Activated naive CD4-positive, alpha-beta T cell treated with anti-CD3 and anti-CD28 coated beads, Interleukin-2, amount 10 ng/mL, durations not matched to agents 7 days and 5 days (primary cell): ENCODE measurements at regions not wholly inside any gene's neighbourhood (a gene's known extent, or its start where the extent isn't known, plus 50 kb on each side); places are given as distances from the start of the nearest gene placed in this dataset.
"Not testable (repeated sequence)": the region's sequence is repeated elsewhere in the genome, so short reads cannot be mapped to it uniquely, and the experiment has no call there.

ENCODE experiments used
- CTCF ChIA-PET: fragments of 350-600 bp; sonication (Branson Sonifier 250); formaldehyde crosslinking; loops from one replicate; lab custom pipeline; 2021; ENCODE audit warnings: antibody characterized with exemption; lab: Charles Lee
- DNase-seq: peaks from one replicate; pipeline ENCODE4 v3.0.0-alpha.2; 2020
- H3K27ac Mint-ChIP-seq: one replicate; pipeline ENCODE4 v1.8.0; 2021; ENCODE audit warnings: mild to moderate bottlenecking, moderate library complexity, mixed read lengths
- H3K27me3 Mint-ChIP-seq: one replicate; pipeline ENCODE4 v1.8.0; 2021; ENCODE audit warnings: mild to moderate bottlenecking, mixed read lengths
- H3K36me3 Mint-ChIP-seq: one replicate; pipeline ENCODE4 v1.8.0; 2021; ENCODE audit warnings: mixed read lengths
- H3K4me1 Mint-ChIP-seq: one replicate; pipeline ENCODE4 v1.8.0; 2021; ENCODE audit warnings: mixed read lengths
- H3K4me3 Mint-ChIP-seq: one replicate; pipeline ENCODE4 v1.8.0; 2021; ENCODE audit warnings: mild to moderate bottlenecking, moderate library complexity, mixed read lengths
- H3K9me3 Mint-ChIP-seq: one replicate; pipeline ENCODE4 v1.8.0; 2021; ENCODE audit warnings: mixed read lengths

DNA sequence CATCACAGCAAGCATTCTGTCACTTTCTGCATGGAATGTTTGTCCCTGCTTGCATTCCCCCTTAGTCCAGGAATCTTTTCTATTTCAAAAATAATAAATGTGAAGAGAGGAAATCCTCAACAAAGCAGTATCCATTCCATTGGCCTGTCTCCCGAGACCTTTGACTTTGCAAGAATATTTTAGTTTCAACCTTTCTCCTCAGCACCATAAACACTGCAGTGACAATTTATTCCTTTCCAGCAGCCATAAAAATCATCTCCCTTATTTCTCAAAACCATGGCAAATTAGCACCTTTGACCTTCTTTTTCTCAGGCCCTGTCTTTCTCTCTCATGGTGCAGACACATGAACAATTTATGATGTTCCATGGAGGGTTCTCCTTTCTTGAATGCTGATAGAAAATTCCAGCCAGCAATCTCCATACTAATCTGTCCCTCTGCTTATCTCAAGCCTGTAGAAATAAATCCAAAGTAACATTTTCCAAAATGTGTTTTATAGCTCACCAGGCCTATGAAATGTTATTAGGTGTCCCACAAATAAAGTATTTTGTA, 352.1 kb upstream of the CCL2 start:
- Mint-ChIP-seq H3K4me1 (no peaks in the 10 kb centered on the region), H3K27me3 (no peaks in the 10 kb centered on the region), H3K36me3 (no peaks in the 10 kb centered on the region), H3K9me3 (no peaks in the 10 kb centered on the region), H3K27ac (no peak overlapping the region), H3K4me3 (no peak overlapping the region)
- DNase-seq = no peak
- CTCF ChIA-PET = no interaction called here

DNA sequence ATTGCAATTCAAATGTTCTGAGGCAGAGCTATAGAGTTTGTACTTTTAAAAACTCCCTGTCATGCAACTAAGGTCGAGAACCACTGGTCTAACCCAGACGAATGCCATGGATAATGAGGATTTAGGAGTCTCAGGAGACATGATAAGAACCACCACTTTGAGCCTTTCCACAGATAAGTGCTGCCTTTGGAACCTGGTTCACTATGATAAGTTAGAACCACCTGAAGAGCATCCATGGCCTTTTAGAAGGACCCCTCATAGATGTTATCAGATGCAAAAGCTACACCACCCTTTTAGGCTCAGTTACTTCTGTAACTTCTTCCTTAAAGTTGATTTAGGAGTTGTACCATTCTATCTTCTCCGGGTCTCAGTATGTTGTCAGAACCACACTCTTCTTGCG, 350.6 kb upstream of the CCL2 start:
- no peaks in the 10 kb centered on the region for H3K36me3 Mint-ChIP-seq
- no peak overlapping the region for H3K4me3 Mint-ChIP-seq
- no peaks in the 10 kb centered on the region for H3K27me3 Mint-ChIP-seq
- H3K9me3 Mint-ChIP-seq = no peaks in the 10 kb centered on the region
- H3K27ac Mint-ChIP-seq = no peak overlapping the region
- CTCF ChIA-PET = no interaction called here
- no peak for DNase-seq
- H3K4me1 Mint-ChIP-seq = no peaks in the 10 kb centered on the region

DNA sequence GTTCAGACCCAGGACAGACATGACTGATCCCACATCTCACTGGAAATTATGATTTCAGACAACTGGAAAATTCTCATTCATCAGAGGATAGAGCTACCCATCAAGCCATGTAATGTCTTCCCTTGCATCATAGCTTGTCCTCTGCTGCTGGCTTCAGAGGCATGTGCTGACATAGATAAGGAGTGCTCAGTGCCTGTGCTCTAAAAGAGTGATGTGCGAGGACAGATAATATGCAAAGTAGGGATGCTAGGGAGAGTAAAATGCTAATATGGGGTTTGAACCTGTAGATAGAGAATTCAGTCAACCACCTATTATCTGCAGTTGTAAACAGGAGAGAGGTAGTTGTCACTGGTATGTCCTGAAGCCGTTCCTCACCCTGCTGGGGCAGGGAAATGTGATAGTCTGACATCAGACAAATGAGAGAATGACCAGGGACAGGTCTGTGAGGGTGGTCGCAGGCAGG, 349.7 kb upstream of the CCL2 start:
- no peaks in the 10 kb centered on the region for H3K27me3 Mint-ChIP-seq
- H3K4me1 Mint-ChIP-seq = no peaks in the 10 kb centered on the region
- no peak for DNase-seq
- no peaks in the 10 kb centered on the region for H3K36me3 Mint-ChIP-seq
- no peaks in the 10 kb centered on the region for H3K9me3 Mint-ChIP-seq
- H3K4me3 Mint-ChIP-seq = no peak overlapping the region
- H3K27ac Mint-ChIP-seq = no peak overlapping the region
- CTCF ChIA-PET = no interaction called here

DNA sequence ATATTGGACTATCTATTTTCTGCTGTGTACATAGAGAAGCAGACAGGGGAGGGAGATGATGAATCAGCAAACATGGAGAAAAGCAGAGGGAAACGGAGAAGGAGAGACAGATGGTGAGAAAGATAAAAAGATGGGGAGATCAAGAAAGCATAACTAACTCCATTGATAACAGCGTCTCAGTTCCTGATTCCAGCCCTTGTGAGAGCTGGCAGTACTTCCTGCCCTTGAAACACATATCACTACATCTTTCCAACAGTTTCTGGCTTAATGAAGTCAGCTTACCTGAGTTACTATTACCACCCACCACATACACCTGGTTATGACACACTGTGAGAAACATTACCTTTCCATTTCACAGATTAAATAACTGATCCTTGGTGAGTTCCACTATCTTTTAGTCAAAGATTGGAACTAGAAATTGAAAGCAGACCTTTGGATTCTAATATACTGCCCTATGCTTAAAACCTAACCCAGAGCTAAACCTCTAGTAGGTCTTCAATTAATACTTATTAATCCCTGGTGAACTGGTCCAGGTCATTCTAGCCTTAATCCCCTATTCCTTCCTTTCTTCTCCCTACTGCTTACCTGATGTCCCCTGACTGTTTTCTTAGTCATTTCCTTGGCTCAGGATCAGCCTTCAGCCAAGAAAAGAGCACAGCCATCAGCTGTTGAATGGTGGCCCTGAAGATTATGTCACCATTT, 346.6 kb upstream of the CCL2 start:
- H3K27me3 Mint-ChIP-seq = no peaks in the 10 kb centered on the region
- H3K9me3 Mint-ChIP-seq = no peaks in the 10 kb centered on the region
- H3K4me3 Mint-ChIP-seq = no peak overlapping the region
- DNase-seq = no peak
- no peaks in the 10 kb centered on the region for H3K4me1 Mint-ChIP-seq
- H3K27ac Mint-ChIP-seq = no peak overlapping the region
- CTCF ChIA-PET = no interaction called here
- no peaks in the 10 kb centered on the region for H3K36me3 Mint-ChIP-seq

DNA sequence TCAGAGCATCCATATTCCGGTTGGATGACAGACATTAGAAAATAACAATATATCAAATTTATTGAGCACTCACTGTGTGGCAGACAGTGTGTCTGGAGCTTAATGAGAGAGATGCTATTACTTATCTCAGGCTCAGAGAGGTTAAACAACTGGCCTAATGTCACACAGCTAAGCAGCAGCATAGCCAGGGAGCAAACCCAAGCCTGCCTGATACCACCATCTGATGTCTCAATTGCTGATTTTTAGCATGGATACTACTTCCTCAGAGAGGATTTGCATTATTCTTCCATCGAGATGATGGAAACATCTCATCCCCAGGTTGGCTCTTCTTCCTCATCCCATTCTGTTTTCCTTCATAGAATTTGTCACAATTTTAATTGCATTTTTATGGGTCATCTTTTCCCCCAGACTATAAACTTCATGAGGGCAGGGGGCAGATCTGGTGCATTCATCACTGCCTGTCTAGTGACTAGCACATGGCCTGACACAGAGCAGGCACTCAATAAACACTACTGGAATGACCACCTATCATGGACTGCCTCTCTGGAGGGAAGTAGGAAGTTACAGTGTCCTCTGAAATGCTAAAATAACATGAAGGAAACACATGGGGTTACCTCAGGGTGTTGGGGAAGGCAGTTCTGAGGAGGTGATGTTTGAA, 344.8 kb upstream of the CCL2 start:
- Mint-ChIP-seq H3K27ac (no peak overlapping the region), H3K27me3 (peaks cover 2% of the 10 kb centered on the region), H3K4me1 (no peaks in the 10 kb centered on the region), H3K36me3 (no peaks in the 10 kb centered on the region), H3K9me3 (no peaks in the 10 kb centered on the region), H3K4me3 (no peak overlapping the region)
- DNase-seq = no peak
- CTCF ChIA-PET = no interaction called here

DNA sequence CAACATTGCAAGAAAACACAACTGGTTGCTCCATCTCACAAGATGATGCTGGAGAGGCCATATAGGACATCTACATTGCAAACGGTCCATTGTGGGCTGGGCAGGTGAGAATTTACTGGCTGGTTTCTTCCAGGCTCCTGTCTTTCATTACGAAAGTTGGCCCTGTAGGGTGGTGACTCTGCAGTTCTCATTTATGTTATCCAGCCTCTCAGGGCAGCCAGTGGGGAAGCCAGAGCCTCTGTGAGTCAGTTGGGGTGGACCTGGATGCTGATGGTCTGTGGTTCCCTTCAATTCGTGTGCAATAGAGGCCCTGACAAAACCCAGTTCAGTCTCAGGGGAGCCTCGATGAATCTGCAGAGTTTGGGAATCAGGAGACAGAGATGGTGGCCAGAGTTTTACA, 341.0 kb upstream of the CCL2 start:
- no peaks in the 10 kb centered on the region for H3K4me1 Mint-ChIP-seq

DNA sequence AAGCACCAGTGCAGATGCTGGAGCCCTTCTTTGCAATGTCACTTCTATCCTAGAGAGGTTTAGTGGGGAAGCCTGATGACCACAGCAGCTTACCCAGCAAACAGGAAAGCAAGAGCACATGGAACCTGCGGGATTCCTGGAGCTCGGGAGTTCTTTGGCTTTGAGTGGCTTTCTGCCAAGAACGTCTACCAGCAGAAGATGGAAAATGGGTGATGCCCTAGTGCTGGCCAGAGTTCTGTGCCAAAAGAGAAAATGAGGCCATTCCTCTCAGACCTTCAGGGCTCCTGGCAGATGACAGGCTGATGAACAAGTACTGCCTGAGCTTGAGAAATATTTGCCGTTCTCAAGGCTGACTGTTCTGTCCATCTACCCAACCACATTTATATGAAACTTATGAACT, 332.1 kb upstream of the CCL2 start:
- Mint-ChIP-seq H3K4me1 (no peaks in the 10 kb centered on the region), H3K27ac (no peak overlapping the region), H3K27me3 (peaks cover 19% of the 10 kb centered on the region), H3K4me3 (no peak overlapping the region), H3K9me3 (no peaks in the 10 kb centered on the region), H3K36me3 (no peaks in the 10 kb centered on the region)
- DNase-seq = no peak
- CTCF ChIA-PET = no interaction called here

More for the DNA sequence above, 341.0 kb upstream of the CCL2 start:
- CTCF ChIA-PET = no interaction called here
- Mint-ChIP-seq H3K27ac (no peak overlapping the region), H3K27me3 (peaks cover 13% of the 10 kb centered on the region), H3K36me3 (no peaks in the 10 kb centered on the region), H3K4me3 (no peak overlapping the region), H3K9me3 (no peaks in the 10 kb centered on the region)
- no peak for DNase-seq

DNA sequence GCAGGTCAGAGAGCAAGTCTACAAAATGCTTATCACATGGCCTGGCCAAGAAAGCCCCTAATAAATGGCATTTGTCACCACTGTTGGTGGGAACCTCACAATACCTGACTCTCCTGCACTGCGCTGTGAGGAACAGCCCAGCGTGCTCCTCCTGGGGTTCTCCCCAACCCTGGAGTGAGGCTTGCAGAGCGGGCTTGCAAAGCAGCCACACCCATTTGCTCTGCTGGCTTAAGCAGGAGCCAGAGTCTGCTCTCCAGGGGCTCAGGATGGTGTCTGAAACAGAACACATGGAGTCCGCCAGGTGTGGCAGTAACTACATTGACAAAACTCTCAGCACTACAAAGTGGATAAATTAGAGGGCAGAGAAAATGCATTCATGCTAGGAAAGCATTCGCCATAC, 331.0 kb upstream of the CCL2 start:
- H3K27me3 Mint-ChIP-seq = peaks cover 13% of the 10 kb centered on the region
- H3K27ac Mint-ChIP-seq = no peak overlapping the region
- no peak overlapping the region for H3K4me3 Mint-ChIP-seq
- no peaks in the 10 kb centered on the region for H3K4me1 Mint-ChIP-seq
- H3K9me3 Mint-ChIP-seq = no peaks in the 10 kb centered on the region
- H3K36me3 Mint-ChIP-seq = no peaks in the 10 kb centered on the region
- CTCF ChIA-PET = interaction anchor here (1.7 kb wide), 1 partner anchor 222 kb away, joined by 3 read pairs; no protein-coding TSS in a partner anchor
- DNase-seq = no peak

DNA sequence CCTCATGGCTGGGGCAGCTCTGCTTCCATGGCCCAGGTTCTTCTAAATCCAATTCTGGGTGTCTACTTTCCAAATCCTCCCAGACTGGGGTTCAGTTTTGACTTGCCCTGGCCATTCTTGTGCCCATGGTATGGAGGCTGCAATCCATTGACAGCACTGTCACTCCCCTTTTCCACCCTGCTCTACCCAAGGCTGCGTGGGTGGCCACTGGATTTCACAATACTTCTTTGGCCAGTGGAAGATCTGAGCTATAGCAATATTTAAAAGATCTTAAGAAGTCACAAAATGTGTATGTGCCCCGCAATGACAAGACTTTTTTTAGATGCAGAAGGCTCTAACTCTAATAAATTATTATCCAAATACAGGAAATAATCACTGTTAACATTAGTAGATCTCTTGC, 329.4 kb upstream of the CCL2 start:
- Mint-ChIP-seq H3K27me3 (peaks cover 13% of the 10 kb centered on the region), H3K4me1 (no peaks in the 10 kb centered on the region), H3K9me3 (no peaks in the 10 kb centered on the region), H3K27ac (no peak overlapping the region), H3K36me3 (no peaks in the 10 kb centered on the region), H3K4me3 (no peak overlapping the region)
- DNase-seq = no peak
- CTCF ChIA-PET = interaction anchor here (1.0 kb wide), 1 partner anchor 226 kb away, joined by 3 read pairs; no protein-coding TSS in a partner anchor

DNA sequence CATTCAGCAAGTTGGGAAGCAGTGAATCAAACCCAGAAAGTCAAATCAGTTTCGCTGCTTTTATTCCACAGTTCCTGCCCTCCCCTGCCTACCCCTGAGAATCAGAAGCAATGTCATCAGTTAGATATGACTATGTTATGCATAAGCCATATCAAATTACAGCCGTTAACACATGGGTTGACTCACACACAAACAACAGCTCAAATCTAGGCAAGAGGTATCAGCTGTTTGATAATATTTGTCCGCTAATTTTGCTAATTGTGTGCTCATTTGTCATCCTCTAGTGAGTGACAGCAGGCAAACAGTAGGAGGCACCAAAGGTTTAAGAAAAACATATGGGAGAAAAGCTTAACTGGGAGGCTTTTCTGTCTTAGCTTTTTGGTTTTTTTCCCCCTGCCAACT, 327.4 kb upstream of the CCL2 start:
- H3K4me3 Mint-ChIP-seq = no peak overlapping the region
- CTCF ChIA-PET = interaction anchor here (1.5 to 5.7 kb wide), 2 partner anchors 218 to 227 kb away, joined by 3 to 30 read pairs; no protein-coding TSS in a partner anchor
- no peaks in the 10 kb centered on the region for H3K9me3 Mint-ChIP-seq
- H3K27me3 Mint-ChIP-seq = peaks cover 16% of the 10 kb centered on the region
- no peak for DNase-seq
- no peak overlapping the region for H3K27ac Mint-ChIP-seq
- H3K36me3 Mint-ChIP-seq = no peaks in the 10 kb centered on the region
- no peaks in the 10 kb centered on the region for H3K4me1 Mint-ChIP-seq

DNA sequence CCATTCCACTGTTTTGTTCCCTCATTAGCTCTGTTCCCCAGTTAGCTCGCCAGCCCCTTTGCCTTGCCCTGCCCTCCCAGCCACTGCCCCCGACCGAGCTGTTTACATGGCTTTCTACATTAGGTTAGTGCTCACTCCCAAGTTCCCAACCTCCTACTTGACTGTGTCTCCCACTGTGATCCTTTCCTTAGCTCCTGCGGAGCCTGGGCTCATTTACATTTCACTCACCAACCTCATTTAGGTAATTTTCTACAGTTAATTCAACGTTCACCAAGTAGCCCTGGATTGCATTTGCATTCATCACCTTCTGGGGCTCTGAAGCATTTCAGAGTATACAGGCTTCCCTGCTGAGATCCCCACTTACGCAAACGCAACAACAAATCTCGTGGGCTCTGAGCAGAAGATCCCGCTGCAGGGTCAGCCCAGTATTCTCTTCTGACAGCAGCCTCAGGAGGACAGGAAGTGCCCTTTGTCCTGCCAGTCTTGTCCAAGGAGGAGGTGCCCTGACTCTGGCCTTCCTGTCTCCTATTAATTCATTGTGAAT, 325.8 kb upstream of the CCL2 start:
- no peaks in the 10 kb centered on the region for H3K9me3 Mint-ChIP-seq
- no peak for DNase-seq
- no peaks in the 10 kb centered on the region for H3K4me1 Mint-ChIP-seq
- H3K4me3 Mint-ChIP-seq = no peak overlapping the region
- CTCF ChIA-PET = interaction anchor here (1.3 to 5.7 kb wide), 2 partner anchors 15 to 217 kb away, joined by 3 to 30 read pairs; no protein-coding TSS in a partner anchor
- no peak overlapping the region for H3K27ac Mint-ChIP-seq
- no peaks in the 10 kb centered on the region for H3K36me3 Mint-ChIP-seq
- H3K27me3 Mint-ChIP-seq = peaks cover 8% of the 10 kb centered on the region

DNA sequence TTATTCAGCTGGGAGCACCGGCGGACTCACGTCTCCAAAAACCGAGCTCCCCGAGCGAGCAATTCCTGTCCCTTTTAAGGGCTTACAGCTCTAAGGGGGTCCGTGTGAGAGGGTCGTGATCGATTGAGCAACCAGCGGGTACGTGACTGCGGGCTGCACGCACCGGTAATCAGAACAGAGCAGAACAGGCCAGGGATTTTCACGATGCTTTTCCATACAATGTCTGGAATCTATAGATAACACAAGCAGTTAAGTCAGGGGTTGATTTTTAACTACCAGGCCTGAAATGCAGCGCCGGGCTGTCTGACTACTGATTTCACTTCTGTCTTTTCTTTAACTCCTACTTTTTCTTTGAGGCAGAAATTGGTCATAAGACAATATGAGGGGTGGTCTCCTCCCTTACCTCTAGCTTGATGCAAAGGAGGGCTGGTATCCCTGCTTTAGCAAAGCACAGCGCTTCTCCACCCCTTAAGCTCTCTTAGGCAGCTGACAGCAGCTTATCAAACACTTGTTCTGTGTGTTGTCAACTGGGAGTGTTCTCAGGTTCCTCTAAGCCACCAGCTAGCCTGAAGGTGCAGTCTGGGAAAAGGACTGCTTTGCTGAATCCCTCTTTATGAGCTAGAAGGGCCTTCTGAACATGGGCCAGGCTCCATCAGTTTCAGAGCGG, 323.8 kb upstream of the CCL2 start:
- H3K27ac Mint-ChIP-seq, H3K4me3 Mint-ChIP-seq, H3K36me3 Mint-ChIP-seq, DNase-seq, H3K27me3 Mint-ChIP-seq, H3K9me3 Mint-ChIP-seq, H3K4me1 Mint-ChIP-seq: not testable (repeated sequence)
- CTCF ChIA-PET = interaction anchor here (5.7 kb wide), 1 partner anchor 215 kb away, joined by 30 read pairs; no protein-coding TSS in a partner anchor

DNA sequence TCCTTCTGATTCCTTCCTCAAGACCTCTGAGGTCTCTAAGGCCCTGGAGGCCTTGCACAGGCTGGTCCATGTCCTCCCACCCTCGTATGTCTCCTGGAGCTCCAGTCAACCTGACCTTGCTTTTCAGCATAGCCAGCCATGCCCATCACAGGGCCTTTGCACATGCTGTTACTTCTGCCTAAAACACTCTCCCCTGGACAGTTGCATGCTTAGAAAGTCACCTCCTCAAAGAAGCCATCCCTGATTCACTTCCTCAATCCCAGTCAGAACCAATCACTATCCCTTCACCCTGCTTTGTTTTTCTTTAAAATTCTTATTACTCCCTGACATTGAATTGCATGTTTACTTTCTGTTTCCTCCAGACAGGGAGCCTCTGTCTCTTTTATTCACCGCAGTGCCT, 322.1 kb upstream of the CCL2 start:
- H3K36me3 Mint-ChIP-seq = no peaks in the 10 kb centered on the region
- H3K4me3 Mint-ChIP-seq = no peak overlapping the region
- H3K27ac Mint-ChIP-seq = no peak overlapping the region
- peaks cover 3% of the 10 kb centered on the region for H3K27me3 Mint-ChIP-seq
- H3K9me3 Mint-ChIP-seq = no peaks in the 10 kb centered on the region
- no peak for DNase-seq
- no peaks in the 10 kb centered on the region for H3K4me1 Mint-ChIP-seq
- CTCF ChIA-PET = no interaction called here

DNA sequence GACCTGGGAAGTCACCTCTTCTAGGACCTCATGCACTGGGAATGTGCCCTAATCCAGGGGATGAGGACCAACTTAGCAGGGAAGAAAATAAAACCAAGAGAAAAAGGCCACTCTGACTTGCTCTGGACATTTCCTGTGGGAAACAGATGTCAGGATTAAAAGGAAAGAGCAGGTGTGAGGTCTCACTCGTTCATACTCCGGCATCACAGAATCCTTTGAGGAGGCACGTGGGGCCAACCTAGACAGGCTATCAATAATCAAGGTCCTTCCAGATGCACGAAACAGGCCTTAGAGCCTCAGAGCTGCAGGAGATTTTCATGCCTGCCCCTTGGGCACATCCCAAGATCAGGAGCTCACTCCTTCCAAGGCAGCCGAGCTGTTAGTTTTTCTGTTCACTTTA, 321.5 kb upstream of the CCL2 start:
- no peak overlapping the region for H3K27ac Mint-ChIP-seq
- CTCF ChIA-PET = no interaction called here
- no peak for DNase-seq
- peaks cover 3% of the 10 kb centered on the region for H3K27me3 Mint-ChIP-seq
- no peaks in the 10 kb centered on the region for H3K4me1 Mint-ChIP-seq
- no peaks in the 10 kb centered on the region for H3K9me3 Mint-ChIP-seq
- no peak overlapping the region for H3K4me3 Mint-ChIP-seq
- H3K36me3 Mint-ChIP-seq = no peaks in the 10 kb centered on the region
